ENCODE measurements at regions not wholly inside any gene's neighbourhood (a gene's known extent, or its start where the extent isn't known, plus 50 kb on each side); places are given as distances from the start of the nearest gene placed in this dataset.

- TF ChIP-seq GATAD2A (IDR thresholded peaks at IDR 0.05): no peak
- no peak for TF ChIP-seq ZNF140 (CRISPR knock-in tag; IDR thresholded peaks at IDR 0.05)
- TF ChIP-seq NKRF (IDR thresholded peaks at IDR 0.05; ENCODE audit: borderline replicate concordance): no peak
- no peak for TF ChIP-seq STAT5B (CRISPR knock-in tag; IDR thresholded peaks at IDR 0.05)
- no peak for TF ChIP-seq ZNF212 (CRISPR knock-in tag; IDR thresholded peaks at IDR 0.05)
- TF ChIP-seq ARID3A (IDR thresholded peaks at IDR 0.05; ENCODE audit: borderline replicate concordance, low read depth, low read length): no peak
- DNase-seq (ENCODE audit: extremely low read depth in 1 of 4, low spot score in 3 of 4) (no peak), ATAC-seq (no peak), FAIRE-seq (no peak)
- H3K36me3 ChIP-seq (ENCODE audit: control insufficient read depth, insufficient read depth, low read length): no peaks in the 10 kb centered on the region
- ChIA-PET POLR2A (interaction anchor here (0.8 kb wide), 1 partner anchor 39 kb away, joined by 3 read pairs; no protein-coding TSS in a partner anchor), CTCF (ENCODE audit: low intra/inter-chr PET ratio) (no interaction called here)
- in situ Hi-C loops (cut with MboI) (no loop called here), intact Hi-C loops (cut with micrococcal nuclease) (no loop called here)
- no peak overlapping the region for H3K9ac ChIP-seq (ENCODE audit: insufficient read depth in 1 of 2, low read depth in 2 of 2, low read length in 2 of 2)
- H3K27me3 ChIP-seq (ENCODE audit: control insufficient read depth in 2 of 2, insufficient read depth in 2 of 2, low read length in 2 of 2): no peaks in the 10 kb centered on the region; a peak in 1 of 5 replicates
- no peaks in the 10 kb centered on the region for H4K20me1 ChIP-seq (replicated peaks; ENCODE audit: control insufficient read depth, insufficient read depth, low read length)
- WGBS (ENCODE audit: insufficient coverage, low coverage, missing lambda C conversion rate): 6% methylated on average over 1 of the region's 1 CpG
- H2AFZ ChIP-seq (ENCODE audit: low read depth, low read length): no peak overlapping the region
- H3K27ac ChIP-seq (ENCODE audit: extremely low read depth, low read depth, low read length): no peak overlapping the region
- no peak overlapping the region for H3K4me3 ChIP-seq
- no peaks in the 10 kb centered on the region; a peak in 1 of 5 replicates for H3K4me1 ChIP-seq (replicated peaks in 1 of 2; ENCODE audit: control insufficient read depth in 2 of 2, insufficient read depth in 2 of 2, low read length in 2 of 2)
- H3K9me3 ChIP-seq (replicated peaks; ENCODE audit: control insufficient read depth, insufficient read depth, low read depth, low read length): no peaks in the 10 kb centered on the region
- H3K4me2 ChIP-seq (ENCODE audit: insufficient read depth, low read length): no peak overlapping the region
- H3K9me1 ChIP-seq (ENCODE audit: control insufficient read depth, insufficient read depth, low read length): no peaks in the 10 kb centered on the region
- BruUV-seq (replicated peaks): no TSS peak
- no peaks in the 10 kb centered on the region for H3K79me2 ChIP-seq (ENCODE audit: control insufficient read depth, insufficient read depth, low read length)
These were observed 94.8 kb upstream of the THRB start for GRCh38 chr3:24589513-24589851.

All from K562 (cell line).